ENCODE measurements at regions not wholly inside any gene's neighbourhood (a gene's known extent, or its start where the extent isn't known, plus 50 kb on each side); places are given as distances from the start of the nearest gene placed in this dataset.

- Histone ChIP-seq H3K79me2 (ENCODE audit: low read length) (no peaks in the 10 kb centered on the region), H2AFZ (ENCODE audit: low read depth, low read length) (no peak overlapping the region), H3K36me3 (replicated peaks; ENCODE audit: low read depth, low read length) (no peaks in the 10 kb centered on the region), H3K4me3 (ENCODE audit: low read length) (no peak overlapping the region), H3K4me1 (ENCODE audit: low read length) (peaks cover 3% of the 10 kb centered on the region), H4K20me1 (ENCODE audit: insufficient read depth, low read length) (no peaks in the 10 kb centered on the region), H3K9me3 (ENCODE audit: insufficient read depth, low read length) (no peaks in the 10 kb centered on the region), H3K27ac (ENCODE audit: low read length) (no peak overlapping the region), H3K27me3 (ENCODE audit: low read depth, low read length) (no peaks in the 10 kb centered on the region), H3K9ac (ENCODE audit: low read length) (no peak overlapping the region), H3K4me2 (ENCODE audit: low read length) (no peak overlapping the region)
- TF ChIP-seq CTCF (IDR thresholded peaks at IDR 0.05; ENCODE audit: low read depth, low read length), result no peak
Observed at GRCh38 chr2:64268330-64269048, 124.3 kb upstream of the PELI1 start.

GRCh38 chr2:64273524-64274398, 129.5 kb upstream of the PELI1 start:
- Histone ChIP-seq H3K27ac (ENCODE audit: low read length) (no peak overlapping the region), H3K4me3 (ENCODE audit: low read length) (no peak overlapping the region), H3K36me3 (replicated peaks; ENCODE audit: low read depth, low read length) (no peaks in the 10 kb centered on the region), H4K20me1 (ENCODE audit: insufficient read depth, low read length) (no peaks in the 10 kb centered on the region), H3K79me2 (ENCODE audit: low read length) (no peaks in the 10 kb centered on the region), H3K9me3 (ENCODE audit: insufficient read depth, low read length) (no peaks in the 10 kb centered on the region), H3K27me3 (ENCODE audit: low read depth, low read length) (no peaks in the 10 kb centered on the region), H3K4me1 (ENCODE audit: low read length) (peaks cover 10% of the 10 kb centered on the region), H3K4me2 (ENCODE audit: low read length) (no peak overlapping the region), H3K9ac (ENCODE audit: low read length) (no peak overlapping the region), H2AFZ (ENCODE audit: low read depth, low read length) (no peak overlapping the region)
- TF ChIP-seq CTCF (IDR thresholded peaks at IDR 0.05; ENCODE audit: low read depth, low read length), result no peak
- no peak for TF ChIP-seq EZH2phosphoT487 (IDR thresholded peaks at IDR 0.05; ENCODE audit: low read depth)

- TF ChIP-seq CTCF (IDR thresholded peaks at IDR 0.05; ENCODE audit: low read depth, low read length), result no peak
- H2AFZ ChIP-seq (ENCODE audit: low read depth, low read length), result no peak overlapping the region
- no peaks in the 10 kb centered on the region for H3K36me3 ChIP-seq (replicated peaks; ENCODE audit: low read depth, low read length)
- no peak overlapping the region for H3K4me3 ChIP-seq (ENCODE audit: low read length)
- H3K4me1 ChIP-seq (ENCODE audit: low read length), result peaks cover 10% of the 10 kb centered on the region
- H3K79me2 ChIP-seq (ENCODE audit: low read length), result no peaks in the 10 kb centered on the region
- no peak overlapping the region for H3K4me2 ChIP-seq (ENCODE audit: low read length)
- no peak overlapping the region for H3K9ac ChIP-seq (ENCODE audit: low read length)
- no peak overlapping the region for H3K27ac ChIP-seq (ENCODE audit: low read length)
- no peaks in the 10 kb centered on the region for H4K20me1 ChIP-seq (ENCODE audit: insufficient read depth, low read length)
- no peaks in the 10 kb centered on the region for H3K9me3 ChIP-seq (ENCODE audit: insufficient read depth, low read length)
- H3K27me3 ChIP-seq (ENCODE audit: low read depth, low read length), result no peaks in the 10 kb centered on the region
Observed at GRCh38 chr2:64274399-64275173, 130.4 kb upstream of the PELI1 start.

- Histone ChIP-seq H4K20me1 (ENCODE audit: insufficient read depth, low read length) (no peaks in the 10 kb centered on the region), H3K79me2 (ENCODE audit: low read length) (no peaks in the 10 kb centered on the region), H3K4me3 (ENCODE audit: low read length) (no peak overlapping the region), H3K4me2 (ENCODE audit: low read length) (no peak overlapping the region), H3K27me3 (ENCODE audit: low read depth, low read length) (no peaks in the 10 kb centered on the region), H2AFZ (ENCODE audit: low read depth, low read length) (no peak overlapping the region), H3K4me1 (ENCODE audit: low read length) (peaks cover 10% of the 10 kb centered on the region), H3K9me3 (ENCODE audit: insufficient read depth, low read length) (no peaks in the 10 kb centered on the region), H3K9ac (ENCODE audit: low read length) (no peak overlapping the region), H3K36me3 (replicated peaks; ENCODE audit: low read depth, low read length) (no peaks in the 10 kb centered on the region), H3K27ac (ENCODE audit: low read length) (no peak overlapping the region)
- no peak for TF ChIP-seq CTCF (IDR thresholded peaks at IDR 0.05; ENCODE audit: low read depth, low read length)
- TF ChIP-seq EZH2phosphoT487 (IDR thresholded peaks at IDR 0.05; ENCODE audit: low read depth), result no peak
Observed at GRCh38 chr2:64275174-64275466, 130.9 kb upstream of the PELI1 start.

All from OCI-LY3 (cell line).